Neural cell (in vitro differentiated cells): ENCODE measurements at regions not wholly inside any gene's neighbourhood (a gene's known extent, or its start where the extent isn't known, plus 50 kb on each side); places are given as distances from the start of the nearest gene placed in this dataset.

Experiments used
- H2AFZ ChIP-seq: fragments of 200-600, 300-800 bp; sonication (generic), shearing (Covaris generic); 2 replicates; pipeline ENCODE4 v1.6.0; 2014; ENCODE audit warnings: low read depth, mild to moderate bottlenecking, antibody characterized with exemption, low read length, moderate library complexity
- H3F3A ChIP-seq: fragments of 200-600 bp; shearing (Covaris generic); 2 replicates; pipeline ENCODE4 v1.6.1; 2016; ENCODE audit warnings: mild to moderate bottlenecking, moderate library complexity, mixed read lengths, antibody characterized with exemption, low read length; ENCODE audit not compliant: insufficient read depth, poor library complexity, severe bottlenecking
- H3K27ac ChIP-seq: fragments of 200-600, 300-800 bp; sonication (generic), shearing (Covaris generic); 2 replicates; pipeline ENCODE4 v1.5.1; 2014; ENCODE audit warnings: mild to moderate bottlenecking, low read length, moderate library complexity
- H3K27me3 ChIP-seq: fragments of 300-800, 200-600 bp; sonication (generic), shearing (Covaris generic); 2 replicates; pipeline ENCODE4 v1.6.0; 2014; ENCODE audit warnings: mild to moderate bottlenecking, low read depth, low read length, moderate library complexity; ENCODE audit not compliant: insufficient read depth
- H3K36me3 ChIP-seq: fragments of 300-800, 200-600 bp; sonication (generic), shearing (Covaris generic); 2 replicates; pipeline ENCODE4 v1.5.1; 2014; ENCODE audit warnings: mild to moderate bottlenecking, antibody characterized with exemption, low read length, moderate library complexity; ENCODE audit not compliant: insufficient read depth
- H3K4me2 ChIP-seq: fragments of 300-800, 200-600 bp; sonication (generic), shearing (Covaris generic); 2 replicates; pipeline ENCODE4 v1.6.0; 2014; ENCODE audit warnings: mild to moderate bottlenecking, low read length
- H3K4me3 ChIP-seq: fragments of 300-800, 200-600 bp; sonication (generic), shearing (Covaris generic); 2 replicates; pipeline ENCODE4 v1.5.1; 2014; ENCODE audit warnings: mild to moderate bottlenecking, low read length, moderate library complexity
- H3K79me2 ChIP-seq: fragments of 200-600 bp; shearing (Covaris generic); replicated peaks from 2 replicates; pipeline ENCODE4 v1.6.0; 2014; ENCODE audit warnings: mild to moderate bottlenecking, low read length, moderate library complexity; ENCODE audit not compliant: insufficient read depth
- H3K9ac ChIP-seq: fragments of 300-800, 200-600 bp; sonication (generic), shearing (Covaris generic); 2 replicates; pipeline ENCODE4 v1.6.1; 2016; ENCODE audit warnings: mild to moderate bottlenecking, low read length, mixed read lengths
- H3K9me2 ChIP-seq: fragments of 200-600 bp; shearing (Covaris generic); 2 replicates; pipeline ENCODE4 v1.6.1; 2016; ENCODE audit warnings: mild to moderate bottlenecking, low read length, mixed read lengths; ENCODE audit not compliant: insufficient read depth
- H3K9me3 ChIP-seq: fragments of 200-600, 300-800 bp; sonication (generic), shearing (Covaris generic); 2 replicates; pipeline ENCODE4 v1.6.1; 2016; ENCODE audit warnings: mild to moderate bottlenecking, mixed run types, low read length, moderate library complexity, mixed read lengths
- H4K20me1 ChIP-seq: fragments of 200-600 bp; shearing (Covaris generic); 2 replicates; pipeline ENCODE4 v1.6.1; 2016; ENCODE audit warnings: mild to moderate bottlenecking, mixed run types; ENCODE audit not compliant: insufficient read depth
- CTCF ChIP-seq: fragments of 450-650 bp; IDR thresholded peaks from 2 replicates; pipeline ENCODE4 v1.5.1; 2014; ENCODE audit warnings: antibody characterized with exemption, mild to moderate bottlenecking, moderate library complexity; ENCODE audit not compliant: poor library complexity, severe bottlenecking
- EP300 ChIP-seq: fragments of 450-650 bp; conservative IDR thresholded peaks from 2 replicates; pipeline ENCODE4 v1.6.1; 2014; ENCODE audit warnings: antibody characterized with exemption, mild to moderate bottlenecking, moderate library complexity; ENCODE audit not compliant: poor library complexity, severe bottlenecking
- EZH2 ChIP-seq: fragments of 200-600, 300-800 bp; shearing (Covaris generic), sonication (generic); IDR thresholded peaks from 2 replicates; pipeline ENCODE4 v1.6.1; 2014; ENCODE audit warnings: antibody characterized with exemption, low read length, borderline replicate concordance, mild to moderate bottlenecking; ENCODE audit not compliant: insufficient read depth, poor library complexity, severe bottlenecking
- MXI1 ChIP-seq: fragments of 450-650 bp; conservative IDR thresholded peaks from 2 replicates; pipeline ENCODE4 v1.6.1; 2014; ENCODE audit warnings: antibody characterized with exemption, mild to moderate bottlenecking; ENCODE audit not compliant: poor library complexity, severe bottlenecking
- POLR2AphosphoS5 ChIP-seq: IDR thresholded peaks from 2 replicates; pipeline ENCODE4 v1.6.1; 2012
- RAD21 ChIP-seq: fragments of 450-650 bp; conservative IDR thresholded peaks from 2 replicates; pipeline ENCODE4 v1.6.1; 2014; ENCODE audit warnings: antibody characterized with exemption, mild to moderate bottlenecking, moderate library complexity
- REST ChIP-seq: IDR thresholded peaks from 2 replicates; pipeline ENCODE4 v1.6.1; 2012; ENCODE audit warnings: borderline replicate concordance
- SMC3 ChIP-seq: fragments of 450-650 bp; conservative IDR thresholded peaks from 2 replicates; pipeline ENCODE4 v1.6.1; 2014; ENCODE audit warnings: antibody characterized with exemption, mild to moderate bottlenecking, moderate library complexity; ENCODE audit not compliant: poor library complexity
- TAF1 ChIP-seq: IDR thresholded peaks from 2 replicates; pipeline ENCODE4 v1.6.1; 2012; ENCODE audit warnings: low read depth

GRCh38 chr7:13037216-13037615 lies 349.8 kb downstream of the ARL4A start:
- Histone ChIP-seq H3K27ac (no peak overlapping the region), H3K9me2 (no peaks in the 10 kb centered on the region), H3K36me3 (no peaks in the 10 kb centered on the region), H3K79me2 (no peaks in the 10 kb centered on the region), H4K20me1 (no peaks in the 10 kb centered on the region), H3K27me3 (no peaks in the 10 kb centered on the region), H3K4me3 (no peak overlapping the region), H2AFZ (no peak overlapping the region), H3K4me2 (no peak overlapping the region), H3F3A (no peaks in the 10 kb centered on the region), H3K9me3 (no peaks in the 10 kb centered on the region), H3K9ac (no peak overlapping the region)
- no peak for TF ChIP-seq EP300
- no peak for TF ChIP-seq POLR2AphosphoS5
- TF ChIP-seq CTCF, result no peak
- TF ChIP-seq RAD21, result no peak
- TF ChIP-seq TAF1, result no peak

- Histone ChIP-seq H3K36me3 (no peaks in the 10 kb centered on the region), H3K9ac (no peak overlapping the region), H3K27me3 (no peaks in the 10 kb centered on the region), H4K20me1 (no peaks in the 10 kb centered on the region), H3K9me3 (no peaks in the 10 kb centered on the region), H3K27ac (no peak overlapping the region), H3F3A (no peaks in the 10 kb centered on the region), H3K9me2 (no peaks in the 10 kb centered on the region), H3K4me3 (no peak overlapping the region), H3K4me2 (no peak overlapping the region), H3K79me2 (no peaks in the 10 kb centered on the region), H2AFZ (no peak overlapping the region)
- TF ChIP-seq TAF1 (no peak), EZH2 (no peak), EP300 (no peak), CTCF (no peak), MXI1 (no peak), REST (no peak), POLR2AphosphoS5 (no peak), SMC3 (no peak), RAD21 (no peak)
Observed at GRCh38 chr7:13041368-13041988, 354.0 kb downstream of the ARL4A start.
